Forelimb muscle (tissue), 1 donor: ENCODE measurements at regions not wholly inside any gene's neighbourhood (a gene's known extent, or its start where the extent isn't known, plus 50 kb on each side); places are given as distances from the start of the nearest gene placed in this dataset.

Source experiments
- DNase-seq: peaks from one replicate; pipeline ENCODE4 v3.0.0-alpha.2; 2013; ENCODE audit warnings: low read depth

DNA sequence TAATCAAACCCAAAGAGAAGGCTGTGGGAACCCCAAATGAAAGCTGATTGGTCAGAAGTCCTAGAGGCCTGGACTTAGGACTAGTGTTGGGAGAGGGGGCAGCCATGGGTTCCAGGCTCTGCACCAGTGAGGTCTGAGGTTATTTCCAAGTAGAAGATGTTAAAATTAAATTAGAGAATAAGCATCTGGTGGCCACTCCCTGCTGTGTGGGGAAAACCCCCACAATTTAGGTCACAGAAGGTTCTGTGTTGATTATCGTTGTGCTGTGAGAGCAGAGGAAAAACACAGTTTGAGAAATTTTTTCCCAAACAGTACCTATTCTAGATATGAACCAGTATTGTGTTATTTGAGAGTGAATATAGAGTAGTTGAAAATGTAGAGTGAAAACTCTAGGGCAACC lies 53.9 kb upstream of the NSMCE3 start:
- no peak for DNase-seq

DNA sequence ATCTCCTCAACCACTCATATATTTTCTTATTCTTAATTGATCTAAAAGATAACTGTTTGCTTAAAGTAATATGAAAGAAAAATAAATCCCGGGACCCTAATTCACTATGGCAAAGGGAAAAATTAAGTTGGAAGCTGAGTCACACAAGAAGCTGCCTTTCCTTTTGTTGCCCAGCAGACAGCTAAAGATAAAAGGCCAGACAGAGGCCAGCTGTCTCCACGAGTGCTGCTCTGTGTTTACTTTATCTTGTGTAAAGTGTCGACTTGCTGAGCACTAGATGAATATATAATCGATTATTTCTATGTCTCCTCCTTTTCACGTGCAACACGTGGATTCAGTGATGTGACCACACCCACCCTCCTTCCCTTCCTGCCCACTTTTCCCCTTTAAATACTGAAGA lies 52.8 kb upstream of the NSMCE3 start:
- no peak for DNase-seq

DNA sequence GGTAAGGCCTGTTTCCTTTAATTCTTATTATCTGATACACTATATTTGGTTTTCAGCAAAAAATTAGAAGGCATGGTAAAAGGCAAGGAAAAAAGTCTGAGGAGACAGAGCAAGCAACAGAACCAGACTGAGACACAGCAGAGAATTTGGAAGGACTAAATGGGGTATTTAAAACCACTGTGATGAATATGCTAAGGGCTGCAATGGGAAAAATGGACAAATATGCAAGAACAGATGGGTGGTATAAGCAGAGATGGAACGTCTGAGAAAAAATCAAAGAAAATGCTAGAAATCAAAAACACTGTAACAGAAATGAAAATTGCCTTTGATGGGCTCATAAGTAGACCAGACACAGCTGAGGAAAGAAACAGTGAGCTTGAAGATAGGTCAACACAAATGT lies 50.8 kb upstream of the NSMCE3 start:
- no peak for DNase-seq

DNA sequence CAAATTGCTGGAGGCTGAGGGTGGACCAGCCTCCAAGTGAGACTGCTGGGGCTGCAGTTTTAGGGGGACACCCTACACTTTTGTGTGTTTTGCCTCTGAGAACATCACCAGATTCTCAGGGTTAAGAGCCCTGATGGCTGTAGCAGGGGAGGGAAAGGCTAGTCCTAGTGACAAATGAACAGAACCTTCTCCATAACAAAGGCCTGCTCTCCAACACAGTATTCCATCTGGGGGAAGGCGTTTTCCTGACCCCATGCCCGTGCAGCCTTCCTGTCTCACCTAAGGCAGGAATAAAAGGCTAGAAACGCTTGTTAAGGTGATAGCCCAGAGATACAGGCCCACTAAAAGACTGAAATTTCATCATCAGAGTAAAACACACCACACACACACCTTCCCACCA lies 50.2 kb upstream of the NSMCE3 start:
- DNase-seq: no peak
